IgD-negative memory B cell (primary cell): ENCODE measurements at regions not wholly inside any gene's neighbourhood (a gene's known extent, or its start where the extent isn't known, plus 50 kb on each side); places are given as distances from the start of the nearest gene placed in this dataset.

Experiments used
- H3K27ac Mint-ChIP-seq, 3 donors: one replicate each; pipeline ENCODE4 v1.8.0; 2020 to 2022; ENCODE audit warnings: mild to moderate bottlenecking in 3 of 3, mixed read lengths in 3 of 3, moderate library complexity in 1 of 3
- H3K27me3 Mint-ChIP-seq: one replicate; pipeline ENCODE4 v1.8.0; 2021; ENCODE audit warnings: mixed read lengths
- H3K36me3 Mint-ChIP-seq: one replicate; pipeline ENCODE4 v1.8.0; 2020; ENCODE audit warnings: mild to moderate bottlenecking, mixed read lengths
- H3K4me1 Mint-ChIP-seq, 3 donors: one replicate each; pipeline ENCODE4 v1.8.0; 2020 to 2022; ENCODE audit warnings: mixed read lengths in 3 of 3, mild to moderate bottlenecking in 1 of 3
- H3K4me3 Mint-ChIP-seq, 4 donors: one replicate each; pipeline ENCODE4 v1.8.0; 2020 to 2022; ENCODE audit warnings: mild to moderate bottlenecking in 4 of 4, mixed read lengths in 4 of 4, moderate library complexity in 3 of 4
- H3K9me3 Mint-ChIP-seq, 3 donors: one replicate each; pipeline ENCODE4 v1.8.0; 2020 to 2021; ENCODE audit warnings: mixed read lengths in 3 of 3, mild to moderate bottlenecking in 1 of 3

GRCh38 chr6:139812939-139813338 lies 438.5 kb upstream of the CITED2 start:
- no peaks in the 10 kb centered on the region for H3K4me1 Mint-ChIP-seq
- H3K36me3 Mint-ChIP-seq = peaks cover 2% of the 10 kb centered on the region
- H3K27me3 Mint-ChIP-seq = peaks cover 6% of the 10 kb centered on the region
- H3K9me3 Mint-ChIP-seq = peaks cover 0 to 1% (median 0%) of the 10 kb centered on the region in 3 donors
- no peak overlapping the region for H3K4me3 Mint-ChIP-seq
- H3K27ac Mint-ChIP-seq = no peak overlapping the region

- Mint-ChIP-seq H3K9me3 (peaks cover 0 to 4% (median 0%) of the 10 kb centered on the region in 3 donors), H3K4me1 (no peaks in the 10 kb centered on the region), H3K27me3 (peaks cover 5% of the 10 kb centered on the region), H3K27ac (no peak overlapping the region), H3K36me3 (no peaks in the 10 kb centered on the region), H3K4me3 (no peak overlapping the region)
These were observed 427.3 kb upstream of the CITED2 start for GRCh38 chr6:139801571-139802321.

GRCh38 chr6:139800837-139801236 lies 426.4 kb upstream of the CITED2 start:
- no peak overlapping the region for H3K4me3 Mint-ChIP-seq
- H3K27ac Mint-ChIP-seq = no peak overlapping the region
- peaks cover 0 to 4% (median 0%) of the 10 kb centered on the region in 3 donors for H3K9me3 Mint-ChIP-seq
- H3K4me1 Mint-ChIP-seq = no peaks in the 10 kb centered on the region
- H3K36me3 Mint-ChIP-seq = no peaks in the 10 kb centered on the region
- H3K27me3 Mint-ChIP-seq = peaks cover 5% of the 10 kb centered on the region

- H3K36me3 Mint-ChIP-seq = peaks cover 2% of the 10 kb centered on the region
- no peaks in the 10 kb centered on the region for H3K27me3 Mint-ChIP-seq
- no peaks in the 10 kb centered on the region for H3K4me1 Mint-ChIP-seq
These were observed 416.1 kb upstream of the CITED2 start for GRCh38 chr6:139790527-139790926.

GRCh38 chr6:139784222-139784769 lies 409.8 kb upstream of the CITED2 start:
- peaks cover 3 to 8% (median 3%) of the 10 kb centered on the region in 3 donors for H3K9me3 Mint-ChIP-seq
- H3K36me3 Mint-ChIP-seq = no peaks in the 10 kb centered on the region
- no peak overlapping the region for H3K27ac Mint-ChIP-seq
- H3K4me3 Mint-ChIP-seq = no peak overlapping the region
- no peaks in the 10 kb centered on the region for H3K4me1 Mint-ChIP-seq
- peaks cover 2% of the 10 kb centered on the region for H3K27me3 Mint-ChIP-seq

More at GRCh38 chr6:139790527-139790926, 416.1 kb upstream of the CITED2 start:
- H3K27ac Mint-ChIP-seq = no peak overlapping the region
- no peak overlapping the region for H3K4me3 Mint-ChIP-seq
- H3K9me3 Mint-ChIP-seq = peaks cover 0 to 3% (median 3%) of the 10 kb centered on the region in 3 donors

- no peaks in the 10 kb centered on the region for H3K36me3 Mint-ChIP-seq
These were observed 405.7 kb upstream of the CITED2 start for GRCh38 chr6:139779988-139780774.

GRCh38 chr6:139778688-139779087 lies 404.2 kb upstream of the CITED2 start:
- H3K9me3 Mint-ChIP-seq = no peaks in the 10 kb centered on the region
- no peak overlapping the region for H3K4me3 Mint-ChIP-seq
- H3K27ac Mint-ChIP-seq = no peak overlapping the region
- H3K27me3 Mint-ChIP-seq = peaks cover 3% of the 10 kb centered on the region
- no peaks in the 10 kb centered on the region for H3K4me1 Mint-ChIP-seq
- H3K36me3 Mint-ChIP-seq = peaks cover 1% of the 10 kb centered on the region

More at GRCh38 chr6:139779988-139780774, 405.7 kb upstream of the CITED2 start:
- Mint-ChIP-seq H3K4me3 (no peak overlapping the region), H3K9me3 (peaks cover 0 to 8% (median 0%) of the 10 kb centered on the region in 3 donors), H3K4me1 (no peaks in the 10 kb centered on the region), H3K27me3 (peaks cover 3% of the 10 kb centered on the region), H3K27ac (no peak overlapping the region)

- peaks cover 3% of the 10 kb centered on the region for H3K27me3 Mint-ChIP-seq
- H3K27ac Mint-ChIP-seq = no peak overlapping the region
- H3K9me3 Mint-ChIP-seq = no peaks in the 10 kb centered on the region
- H3K4me3 Mint-ChIP-seq = no peak overlapping the region
- H3K4me1 Mint-ChIP-seq = no peaks in the 10 kb centered on the region
- H3K36me3 Mint-ChIP-seq = peaks cover 1% of the 10 kb centered on the region
These were observed 403.7 kb upstream of the CITED2 start for GRCh38 chr6:139778106-139778505.

GRCh38 chr6:139777202-139777970 lies 402.9 kb upstream of the CITED2 start:
- Mint-ChIP-seq H3K27ac (no peak overlapping the region), H3K4me1 (no peaks in the 10 kb centered on the region), H3K27me3 (peaks cover 3% of the 10 kb centered on the region), H3K36me3 (peaks cover 1% of the 10 kb centered on the region), H3K4me3 (no peak overlapping the region), H3K9me3 (no peaks in the 10 kb centered on the region)

- H3K4me3 Mint-ChIP-seq = no peak overlapping the region
These were observed 401.6 kb upstream of the CITED2 start for GRCh38 chr6:139776041-139776440.

GRCh38 chr6:139768196-139768595 lies 393.7 kb upstream of the CITED2 start:
- H3K36me3 Mint-ChIP-seq = no peaks in the 10 kb centered on the region
- H3K4me3 Mint-ChIP-seq = no peak overlapping the region
- H3K4me1 Mint-ChIP-seq = no peaks in the 10 kb centered on the region
- no peaks in the 10 kb centered on the region for H3K9me3 Mint-ChIP-seq
- no peak overlapping the region for H3K27ac Mint-ChIP-seq
- no peaks in the 10 kb centered on the region for H3K27me3 Mint-ChIP-seq

More at GRCh38 chr6:139776041-139776440, 401.6 kb upstream of the CITED2 start:
- H3K27me3 Mint-ChIP-seq = peaks cover 3% of the 10 kb centered on the region
- H3K27ac Mint-ChIP-seq = no peak overlapping the region
- no peaks in the 10 kb centered on the region for H3K4me1 Mint-ChIP-seq
- peaks cover 1% of the 10 kb centered on the region for H3K36me3 Mint-ChIP-seq
- H3K9me3 Mint-ChIP-seq = no peaks in the 10 kb centered on the region

GRCh38 chr6:139766796-139767195 lies 392.3 kb upstream of the CITED2 start:
- H3K4me3 Mint-ChIP-seq = no peak overlapping the region
- H3K9me3 Mint-ChIP-seq = no peaks in the 10 kb centered on the region
- H3K27me3 Mint-ChIP-seq = no peaks in the 10 kb centered on the region
- no peaks in the 10 kb centered on the region for H3K4me1 Mint-ChIP-seq
- no peaks in the 10 kb centered on the region for H3K36me3 Mint-ChIP-seq
- H3K27ac Mint-ChIP-seq = no peak overlapping the region

- no peaks in the 10 kb centered on the region for H3K36me3 Mint-ChIP-seq
- H3K27ac Mint-ChIP-seq = no peak overlapping the region
- H3K9me3 Mint-ChIP-seq = no peaks in the 10 kb centered on the region
- no peaks in the 10 kb centered on the region for H3K27me3 Mint-ChIP-seq
- no peaks in the 10 kb centered on the region for H3K4me1 Mint-ChIP-seq
- no peak overlapping the region for H3K4me3 Mint-ChIP-seq
These were observed 391.4 kb upstream of the CITED2 start for GRCh38 chr6:139765825-139766285.

- Mint-ChIP-seq H3K36me3 (no peaks in the 10 kb centered on the region), H3K9me3 (no peaks in the 10 kb centered on the region), H3K27me3 (no peaks in the 10 kb centered on the region), H3K27ac (no peak overlapping the region), H3K4me1 (no peaks in the 10 kb centered on the region), H3K4me3 (no peak overlapping the region)
These were observed 390.1 kb upstream of the CITED2 start for GRCh38 chr6:139764498-139764986.
